Psoas muscle (tissue), 7 donors: ENCODE measurements at regions not wholly inside any gene's neighbourhood (a gene's known extent, or its start where the extent isn't known, plus 50 kb on each side); places are given as distances from the start of the nearest gene placed in this dataset.

Experiments
- ATAC-seq, 4 donors: fragments of 200-7000 bp; cut with Tn5 transposase; one replicate each; pipeline ENCODE4 v1.9.1; 2020; ENCODE audit warnings: moderate library complexity in 3 of 4, mild to moderate bottlenecking in 2 of 4
- DNase-seq, 2 donors: peaks; one replicate each; pipeline ENCODE4 v3.0.0-alpha.2; 2020
- H3K27ac ChIP-seq: fragments of 200-600 bp; one replicate; pipeline ENCODE4 v1.8.0; 2022
- H3K27me3 ChIP-seq, 3 donors: fragments of 200-600 bp in 1 of 3; one replicate each; pipeline versions ENCODE4 v1.6.1 to v1.8.0; 2013 to 2022; ENCODE audit warnings: low read length in 2 of 3, mild to moderate bottlenecking in 2 of 3, moderate library complexity in 1 of 3; ENCODE audit not compliant: insufficient read depth in 3 of 3
- H3K36me3 ChIP-seq, 2 donors: fragments of 200-600 bp in 1 of 2; one replicate each; pipeline versions ENCODE4 v1.6.1 to v1.8.0; 2013 to 2022; ENCODE audit warnings: low read depth in 1 of 2, mild to moderate bottlenecking in 1 of 2, moderate library complexity in 1 of 2; ENCODE audit not compliant: insufficient read depth in 1 of 2
- H3K4me1 ChIP-seq: fragments of 200-600 bp; one replicate; pipeline ENCODE4 v1.8.0; 2022
- H3K4me3 ChIP-seq: fragments of 200-600 bp; one replicate; pipeline ENCODE4 v1.8.0; 2022; ENCODE audit warnings: mild to moderate bottlenecking
- H3K9me3 ChIP-seq: fragments of 200-600 bp; one replicate; pipeline ENCODE4 v1.8.0; 2022
- CTCF ChIP-seq: fragments of 200-600 bp; IDR thresholded peaks from one replicate; pipeline ENCODE4 v1.8.0; 2022; ENCODE audit warnings: antibody characterized with exemption
- WGBS, 3 donors: extraction: QIAGEN DNeasy Blood & Tissue Kit; methylation state at CpG; one replicate each; pipeline versions ENCODE4 v1.1.6 to v1.1.7; 2013; 5-methylcytosine and 5-hydroxymethylcytosine counted together
- intact Hi-C, 2 donors: fragments of 100-400 bp; cut with DNase I; formaldehyde crosslinking; loops; one replicate each; pipeline versions ENCODE4 v1.11.0 to v1.14.2; 2022
- donor health status: healthy with polysubstance abuse.
- donor health status: DM: no; HTN: no; CAD: no; lungs with moderate emphysema.
- donor health status: Bipolar disorder and iron deficiency.
- donor health status: healthy.
- donor health status: DM: yes; HTN: yes; CAD: no.
- donor health status: DM: no; HTN: no; CAD: no.
- donor health status: DM: yes; HTN: yes; CAD: no.

GRCh38 chr3:174532216-174532615 lies 326.9 kb upstream of the NAALADL2 start:
- TF ChIP-seq CTCF, result no peak
- H3K4me3 ChIP-seq, result no peak overlapping the region
- no peaks in the 10 kb centered on the region for H3K4me1 ChIP-seq
- H3K9me3 ChIP-seq, result no peaks in the 10 kb centered on the region
- no peaks in the 10 kb centered on the region for H3K27me3 ChIP-seq
- no peak overlapping the region for H3K27ac ChIP-seq
- WGBS, 3 donors, result 81 to 95% (median 86%) methylated on average over 1 of the region's 1 CpG
- H3K36me3 ChIP-seq, result no peaks in the 10 kb centered on the region
- intact Hi-C loops, result no loop called here
- ATAC-seq (no peak), DNase-seq (no peak)

GRCh38 chr3:174532776-174533175 lies 326.4 kb upstream of the NAALADL2 start:
- 92 to 94% (median 93%) methylated on average over 2 of the region's 2 CpGs for WGBS, 3 donors
- no peaks in the 10 kb centered on the region for H3K4me1 ChIP-seq
- no peaks in the 10 kb centered on the region for H3K27me3 ChIP-seq
- ATAC-seq (no peak), DNase-seq (no peak)
- no peaks in the 10 kb centered on the region for H3K36me3 ChIP-seq
- no peaks in the 10 kb centered on the region for H3K9me3 ChIP-seq
- H3K4me3 ChIP-seq, result no peak overlapping the region
- TF ChIP-seq CTCF, result no peak
- intact Hi-C loops, result no loop called here
- no peak overlapping the region for H3K27ac ChIP-seq

GRCh38 chr3:174533286-174533685 lies 325.8 kb upstream of the NAALADL2 start:
- Histone ChIP-seq H3K36me3 (no peaks in the 10 kb centered on the region), H3K27ac (no peak overlapping the region), H3K9me3 (no peaks in the 10 kb centered on the region), H3K27me3 (no peaks in the 10 kb centered on the region), H3K4me3 (no peak overlapping the region), H3K4me1 (no peaks in the 10 kb centered on the region)
- DNase-seq (no peak), ATAC-seq (no peak)
- intact Hi-C loops, result no loop called here
- TF ChIP-seq CTCF, result no peak
- 84 to 93% (median 87%) methylated on average over 2 of the region's 2 CpGs for WGBS, 3 donors

- no peaks in the 10 kb centered on the region for H3K36me3 ChIP-seq
- WGBS, 3 donors, result 54 to 65% (median 59%) methylated on average over 4 of the region's 4 CpGs
- TF ChIP-seq CTCF, result no peak
- H3K4me1 ChIP-seq, result no peaks in the 10 kb centered on the region
- ATAC-seq (no peak), DNase-seq (no peak)
- no peaks in the 10 kb centered on the region for H3K27me3 ChIP-seq
- H3K27ac ChIP-seq, result no peak overlapping the region
- no peak overlapping the region for H3K4me3 ChIP-seq
- intact Hi-C loops, result no loop called here
- no peaks in the 10 kb centered on the region for H3K9me3 ChIP-seq
Measured at GRCh38 chr3:174536319-174536718, 322.8 kb upstream of the NAALADL2 start.

- Histone ChIP-seq H3K36me3 (no peaks in the 10 kb centered on the region), H3K4me3 (no peak overlapping the region), H3K27me3 (no peaks in the 10 kb centered on the region), H3K4me1 (no peaks in the 10 kb centered on the region), H3K9me3 (no peaks in the 10 kb centered on the region), H3K27ac (no peak overlapping the region)
- DNase-seq, result no peak
- WGBS, 3 donors, result 28 to 36% (median 30%) methylated on average over 3 of the region's 3 CpGs
- TF ChIP-seq CTCF, result no peak
- intact Hi-C loops, result no loop called here
- no peak for ATAC-seq
Measured at GRCh38 chr3:174538151-174538550, 321.0 kb upstream of the NAALADL2 start.
